Pons (tissue), 1 donor: ENCODE measurements at regions not wholly inside any gene's neighbourhood (a gene's known extent, or its start where the extent isn't known, plus 50 kb on each side); places are given as distances from the start of the nearest gene placed in this dataset.
"Not testable (repeated sequence)": the region's sequence is repeated elsewhere in the genome, so short reads cannot be mapped to it uniquely, and the experiment has no call there.

Experiments
- DNase-seq: peaks from one replicate; pipeline ENCODE4 v3.0.0-alpha.2; 2016; ENCODE audit warnings: low spot score

- DNase-seq: peak; percentile 81
Observed at GRCh38 chr9:13443346-13444244, 164.1 kb upstream of the MPDZ start.

DNA sequence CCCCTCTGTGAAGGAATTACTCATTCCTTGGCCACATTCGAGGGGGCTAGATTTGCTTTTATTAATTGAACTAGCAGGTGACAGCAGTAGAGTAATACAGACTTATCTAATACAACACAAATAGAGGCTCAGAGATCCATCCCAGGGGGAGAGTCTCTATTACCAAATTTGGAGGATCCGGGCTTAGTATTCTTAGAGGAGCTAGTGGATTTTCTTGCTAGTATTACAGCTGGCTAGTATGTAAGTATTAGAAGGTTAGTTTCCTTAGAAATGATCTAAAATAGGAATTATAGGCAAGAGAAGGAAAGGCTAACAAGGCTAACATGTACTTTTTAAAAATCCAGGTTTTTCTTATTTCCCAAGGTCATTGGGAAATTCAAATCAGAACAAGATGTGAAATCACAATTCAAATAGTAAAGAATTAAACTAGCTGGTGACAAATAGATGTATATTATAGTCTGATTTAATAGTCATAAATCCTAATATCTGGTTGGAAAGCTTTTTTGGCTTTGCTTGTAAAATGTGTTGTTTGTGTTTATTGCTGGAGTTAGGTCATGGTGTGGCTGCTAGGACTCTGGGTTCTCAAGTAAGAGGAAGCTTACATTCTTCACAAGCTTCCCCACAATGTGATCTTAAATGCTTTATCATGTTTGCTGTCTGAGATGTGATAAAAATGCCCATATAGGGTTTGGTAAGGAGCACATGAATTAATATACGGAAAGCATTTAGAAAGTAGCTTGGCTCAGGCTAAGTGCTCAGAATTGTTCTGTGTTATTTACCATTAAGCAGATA is 160.4 kb upstream of the MPDZ start:
- DNase-seq: no peak

DNA sequence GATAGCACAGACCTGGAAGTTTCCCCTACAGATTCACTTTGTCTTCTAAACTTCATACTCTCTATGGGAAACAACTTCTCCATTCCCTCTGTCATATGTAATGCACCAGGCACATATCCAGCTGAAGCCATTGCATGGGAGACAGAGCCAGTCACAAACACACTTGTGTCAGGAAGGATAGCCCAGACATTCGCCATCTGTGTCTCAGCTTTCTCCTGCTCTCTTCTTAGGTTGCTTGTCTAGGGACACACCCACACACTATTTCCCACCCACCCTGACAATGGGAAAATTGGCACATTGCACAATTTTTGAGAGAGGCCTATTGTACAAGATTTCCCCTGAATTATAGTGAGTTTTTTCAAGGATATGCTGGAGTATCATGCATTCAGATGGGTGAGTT is 158.4 kb upstream of the MPDZ start:
- no peak for DNase-seq

- no peak for DNase-seq
Observed at GRCh38 chr9:13436591-13436990, 157.1 kb upstream of the MPDZ start.

DNA sequence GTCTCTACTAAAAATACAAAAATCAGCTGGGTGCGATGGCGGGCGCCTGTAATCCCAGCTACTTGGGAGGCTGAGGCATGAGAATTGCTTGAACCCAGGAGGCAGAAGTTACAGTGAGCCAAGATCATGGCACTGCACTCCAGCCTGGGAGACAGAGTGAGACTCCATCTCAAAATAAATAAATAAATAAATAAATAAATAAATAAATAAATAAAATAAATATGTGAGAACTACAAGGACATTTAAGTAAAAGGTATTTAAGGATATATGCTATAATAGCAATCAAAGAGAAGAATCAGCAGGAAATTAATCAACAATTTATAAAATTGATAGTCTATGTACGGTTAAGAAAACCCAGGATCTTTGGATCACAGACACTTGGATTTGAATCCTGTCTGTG is 154.0 kb upstream of the MPDZ start:
- DNase-seq: not testable (repeated sequence)

DNA sequence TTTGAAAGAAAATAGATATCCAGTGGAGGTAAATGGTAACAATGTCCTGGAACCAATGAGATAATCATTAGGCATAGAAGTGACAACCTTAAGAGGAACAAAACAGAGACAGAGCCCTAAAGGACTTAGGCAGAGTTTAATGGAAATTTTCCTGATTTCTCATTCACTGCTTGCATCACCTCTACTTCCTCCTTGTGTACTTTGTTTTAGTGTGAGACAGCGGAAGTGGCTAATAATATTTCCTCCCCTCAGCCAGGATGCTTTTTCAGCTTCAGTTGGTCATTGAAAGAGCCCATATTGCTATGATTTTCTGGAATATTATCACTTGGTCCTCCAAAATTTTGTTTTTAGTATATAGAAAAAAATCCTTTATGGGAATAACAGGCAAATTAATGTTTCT is 153.4 kb upstream of the MPDZ start:
- no peak for DNase-seq

GRCh38 chr9:13431692-13432091 is 152.2 kb upstream of the MPDZ start:
- DNase-seq: no peak

GRCh38 chr9:13431222-13431536 is 151.7 kb upstream of the MPDZ start:
- peak; percentile 60 for DNase-seq

DNA sequence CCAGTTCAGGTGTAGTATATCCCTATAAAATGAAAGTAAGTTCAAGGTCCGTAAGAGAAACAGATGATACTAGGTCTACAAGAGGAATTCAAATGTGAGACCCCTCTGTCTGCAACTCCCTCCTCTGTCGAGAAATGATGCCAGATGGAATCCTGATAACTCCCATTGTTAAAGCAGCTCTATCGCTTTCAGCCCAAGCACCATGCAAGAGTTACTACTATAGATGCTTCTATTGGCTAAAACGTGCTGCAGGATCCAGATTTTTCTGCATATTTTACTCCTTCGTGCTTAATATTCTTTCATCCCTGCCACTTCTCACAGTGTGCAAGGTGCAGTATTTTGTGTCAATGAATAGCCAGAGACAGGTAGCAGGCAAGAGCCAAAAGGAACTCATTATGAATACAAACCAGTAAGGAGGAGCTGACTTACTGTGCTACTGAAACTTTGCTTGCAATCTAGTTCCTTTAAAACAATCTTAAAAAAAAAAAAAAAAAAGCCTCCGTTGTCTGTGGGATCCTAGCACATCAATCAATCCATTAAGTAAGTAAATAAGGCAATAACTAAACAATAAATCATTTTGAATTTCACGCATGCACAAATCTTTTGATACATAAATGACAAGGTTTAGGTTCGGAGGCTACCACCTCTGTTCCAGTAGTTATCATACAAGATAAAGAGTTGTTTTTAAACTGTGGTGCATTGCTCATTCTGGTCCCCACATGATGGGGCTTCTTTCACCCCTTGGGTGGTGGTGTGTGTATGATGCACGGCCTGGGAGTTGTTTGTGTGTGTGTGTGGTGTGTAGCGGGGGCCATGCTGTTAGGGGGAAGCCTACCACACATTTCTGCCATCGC is 151.1 kb upstream of the MPDZ start:
- no peak for DNase-seq

DNA sequence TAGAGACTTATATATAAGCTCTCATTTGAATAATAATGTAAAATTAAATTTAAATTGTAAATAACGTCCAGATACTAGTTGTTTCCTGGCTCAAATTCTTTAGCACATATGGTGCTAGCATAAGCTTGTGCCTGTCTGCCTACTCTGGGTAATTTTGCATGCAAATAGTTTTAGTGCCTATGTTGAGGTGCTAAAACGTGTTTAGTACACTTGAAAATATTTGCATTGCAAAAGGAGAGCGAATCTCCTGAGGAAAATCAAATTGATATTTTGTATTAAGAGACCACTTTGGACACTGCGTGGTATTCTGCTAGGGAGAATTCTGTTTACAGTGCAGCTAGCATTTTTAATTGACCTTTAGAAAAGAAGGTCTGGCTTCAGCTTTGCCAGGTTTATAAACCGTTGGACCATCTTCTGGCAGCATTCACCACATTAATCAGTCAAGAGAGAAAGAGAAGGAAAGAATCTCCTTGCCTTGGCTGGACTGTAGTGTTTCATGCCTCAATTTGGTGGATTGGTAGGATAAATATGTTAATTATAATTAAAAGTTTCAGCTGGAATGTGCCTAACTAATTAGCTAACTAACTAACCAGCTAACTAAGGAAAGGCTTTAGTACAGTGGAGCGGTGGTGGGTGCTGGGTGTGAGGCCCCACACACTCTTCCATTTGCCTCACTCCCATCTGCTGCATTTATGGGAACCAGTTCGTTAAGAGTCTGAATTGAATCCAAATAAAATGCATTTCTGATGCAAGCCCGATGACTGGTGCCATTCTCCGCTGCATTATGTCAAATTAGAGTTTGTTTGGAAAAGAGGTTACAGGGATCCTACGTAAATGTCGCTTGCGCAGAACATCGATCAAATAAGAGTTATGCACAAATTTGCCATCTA is 150.1 kb upstream of the MPDZ start:
- DNase-seq: no peak

DNA sequence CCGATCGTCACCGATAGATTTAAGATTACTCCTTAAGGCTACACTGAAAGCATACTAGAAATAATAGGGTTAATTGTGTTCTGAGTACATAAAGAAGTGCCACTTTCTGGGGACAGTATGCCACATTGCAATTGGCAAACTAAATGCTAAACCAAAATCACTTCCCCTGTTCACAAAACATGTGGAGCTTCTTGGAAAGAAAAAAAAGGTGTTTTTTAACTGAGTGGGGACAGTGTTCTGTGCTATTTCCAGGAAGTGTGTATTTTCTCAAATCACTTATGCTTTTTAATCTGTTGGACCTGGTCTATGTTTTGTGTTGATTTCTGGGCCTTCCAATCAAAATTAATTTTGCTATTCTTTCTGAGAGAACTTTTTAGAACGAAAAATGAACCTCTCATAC is 149.3 kb upstream of the MPDZ start:
- no peak for DNase-seq

- peak; percentile 85 for DNase-seq
Observed at GRCh38 chr9:13427587-13427986, 148.1 kb upstream of the MPDZ start.

DNA sequence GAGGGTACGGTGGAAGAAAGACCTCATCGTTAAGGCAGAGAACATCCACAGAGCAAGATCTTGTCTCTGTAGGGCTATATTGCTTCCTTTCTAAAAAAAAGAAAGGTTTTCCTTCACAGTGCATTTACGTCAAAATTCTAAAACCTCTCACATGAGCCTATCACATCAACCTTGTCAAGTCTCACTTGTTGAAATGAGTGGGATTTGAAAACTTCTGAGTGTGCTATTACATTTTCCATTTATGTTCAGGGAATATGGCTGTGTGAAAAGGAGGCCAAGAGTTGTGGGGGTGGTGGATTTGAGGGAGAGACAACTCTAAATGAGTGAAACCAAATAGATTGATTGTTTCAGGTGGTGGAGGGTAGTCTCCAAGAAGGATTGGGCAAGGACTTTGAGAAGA is 147.1 kb upstream of the MPDZ start:
- DNase-seq: no peak

DNA sequence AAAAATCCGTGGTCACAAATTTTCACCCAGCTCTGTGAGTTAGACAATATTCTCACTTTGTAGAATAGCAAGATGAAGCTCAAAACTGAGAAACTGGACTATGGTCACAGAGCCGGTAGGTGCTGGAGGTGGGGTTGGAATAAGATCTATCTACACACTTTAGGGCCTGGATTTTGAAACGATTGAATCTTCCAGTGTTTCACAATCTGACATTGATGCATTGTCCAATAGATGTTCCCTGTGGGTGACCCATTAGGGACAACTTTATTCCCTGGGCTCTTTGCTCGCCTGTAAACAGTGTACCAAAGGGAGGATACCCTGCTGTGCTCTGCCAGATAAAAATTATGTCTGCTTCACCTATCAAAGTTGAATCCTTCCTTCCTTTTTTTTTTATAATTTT is 145.4 kb upstream of the MPDZ start:
- no peak for DNase-seq

GRCh38 chr9:13424204-13424603 is 144.7 kb upstream of the MPDZ start:
- DNase-seq: no peak

GRCh38 chr9:13414349-13414748 is 134.9 kb upstream of the MPDZ start:
- DNase-seq: no peak

DNA sequence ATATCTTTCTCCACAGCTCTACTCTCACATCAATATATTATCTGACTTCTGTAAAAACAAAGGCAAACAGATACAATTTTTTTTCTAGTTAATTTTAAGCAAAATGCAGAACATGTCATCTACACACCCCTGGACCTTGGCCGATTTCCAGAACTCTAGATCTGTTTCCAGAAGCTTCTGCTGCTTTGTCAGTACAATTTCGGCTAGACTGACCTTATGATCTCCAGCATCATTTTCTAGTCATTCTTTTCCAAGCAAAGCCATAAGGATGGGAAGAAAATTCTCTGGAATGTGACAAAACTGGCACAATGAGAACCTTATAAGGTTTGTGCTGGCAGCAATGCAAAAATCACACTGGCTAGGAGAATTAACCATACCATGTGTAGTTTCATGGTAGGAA is 132.8 kb upstream of the MPDZ start:
- no peak for DNase-seq

- DNase-seq: no peak
Observed at GRCh38 chr9:13411791-13412190, 132.3 kb upstream of the MPDZ start.

DNA sequence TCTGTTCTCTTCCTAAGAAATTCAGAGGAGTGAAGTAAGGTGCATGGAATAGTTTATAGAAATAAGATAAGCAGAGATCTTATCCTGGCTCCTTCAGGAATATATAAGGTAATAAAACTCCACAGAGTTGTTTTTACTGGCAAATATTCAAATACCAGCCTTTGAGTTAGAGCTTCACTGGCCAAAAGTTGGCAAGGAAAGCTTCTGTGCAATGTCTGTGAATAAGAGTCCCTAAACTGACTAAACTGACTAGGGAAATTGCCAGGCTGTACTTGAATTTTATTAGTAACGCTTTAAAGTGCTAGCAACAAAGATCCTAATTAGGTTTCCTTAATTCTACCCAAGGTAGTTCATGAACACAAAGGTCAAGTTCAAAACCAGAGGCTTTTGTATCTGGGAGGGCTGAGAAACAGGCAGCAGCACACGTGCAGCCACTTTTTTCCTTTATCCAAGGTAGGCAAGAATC is 131.1 kb upstream of the MPDZ start:
- no peak for DNase-seq

DNA sequence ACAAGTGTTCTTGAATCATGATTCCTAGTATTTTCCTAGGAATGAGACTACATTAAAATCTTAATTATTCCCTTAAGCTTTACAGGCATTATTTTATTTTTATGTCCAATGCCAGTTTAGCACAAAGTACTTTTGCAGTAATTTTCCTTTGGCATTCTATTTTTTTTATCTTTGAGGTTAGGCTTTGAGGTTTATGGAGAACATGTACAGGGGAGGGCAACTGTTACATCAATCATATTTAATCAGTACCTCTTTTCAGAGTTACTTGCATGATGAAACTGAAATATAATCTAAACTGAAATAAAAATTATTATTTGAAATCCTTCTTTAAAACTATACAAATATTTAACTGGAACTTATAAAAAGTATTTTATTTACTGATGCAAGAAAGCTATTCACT is 118.2 kb upstream of the MPDZ start:
- no peak for DNase-seq

- no peak for DNase-seq
Observed at GRCh38 chr9:13397220-13397619, 117.7 kb upstream of the MPDZ start.
